ENCODE measurements at regions not wholly inside any gene's neighbourhood (a gene's known extent, or its start where the extent isn't known, plus 50 kb on each side); places are given as distances from the start of the nearest gene placed in this dataset.

DNA sequence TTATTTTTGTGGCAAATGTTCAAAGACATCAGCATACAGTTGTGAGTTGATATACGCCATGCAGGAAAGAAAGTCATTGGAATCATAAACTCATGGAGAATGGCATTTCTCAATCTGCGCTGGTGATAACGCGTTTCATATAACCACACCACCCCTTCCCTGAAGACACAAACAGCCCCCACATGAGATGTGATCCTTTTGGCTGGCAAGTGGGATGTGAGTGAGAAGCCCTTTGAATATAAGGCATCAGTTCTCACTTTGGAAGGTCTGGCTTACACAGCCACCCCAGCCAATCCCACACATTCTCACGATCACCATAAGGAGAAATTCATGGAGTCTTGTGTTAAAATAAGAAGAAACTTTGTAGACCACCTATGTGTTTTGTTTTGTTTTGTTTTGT, 725.0 kb downstream of the PRELID2 start:
- TF ChIP-seq CTCF (IDR thresholded peaks at IDR 0.05) (no peak), ZFX (IDR thresholded peaks at IDR 0.05; ENCODE audit: borderline replicate concordance) (no peak)
- H3K27ac ChIP-seq, result no peak overlapping the region

DNA sequence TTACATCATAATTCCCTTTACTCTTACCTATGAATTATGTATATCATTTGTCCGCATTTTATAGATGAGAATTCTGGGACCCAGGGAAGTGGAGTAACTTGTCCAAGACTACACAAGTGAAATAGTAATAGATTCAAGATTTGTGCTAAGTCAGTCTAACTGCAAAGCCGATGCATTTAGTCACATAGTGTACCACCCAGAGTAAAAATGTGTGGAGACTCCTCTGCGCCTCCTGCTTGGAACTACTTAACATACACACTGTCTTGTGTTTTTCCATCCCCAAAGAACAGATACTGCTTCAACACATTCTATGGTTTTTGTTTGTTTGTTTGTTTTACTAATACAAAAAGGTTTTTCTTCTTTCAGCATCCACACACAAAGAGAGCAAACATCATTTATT, 729.8 kb downstream of the PRELID2 start:
- no peak overlapping the region for H3K27ac ChIP-seq
- no peak for TF ChIP-seq CTCF (IDR thresholded peaks at IDR 0.05)
- no peak for TF ChIP-seq ZFX (IDR thresholded peaks at IDR 0.05; ENCODE audit: borderline replicate concordance)

DNA sequence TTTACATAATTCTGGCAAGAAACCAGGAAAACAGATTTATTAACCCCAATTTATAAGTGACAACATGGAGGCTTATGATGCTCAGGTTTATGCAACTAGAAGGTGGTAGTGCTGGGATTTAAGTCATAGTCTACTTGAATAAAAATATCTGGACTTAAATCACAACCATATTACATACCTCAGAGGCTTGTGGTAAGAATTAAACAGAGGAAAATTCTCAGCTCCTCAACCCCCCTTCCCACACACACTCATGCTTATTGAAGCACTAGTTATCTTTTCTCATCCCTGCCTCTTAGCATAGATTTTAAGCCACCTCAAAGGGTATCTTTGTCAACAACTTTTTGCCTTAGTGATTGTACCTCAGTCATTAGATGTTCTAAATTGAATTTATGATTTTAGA, 731.0 kb downstream of the PRELID2 start:
- TF ChIP-seq ZFX (IDR thresholded peaks at IDR 0.05; ENCODE audit: borderline replicate concordance), result no peak
- no peak for TF ChIP-seq CTCF (IDR thresholded peaks at IDR 0.05)
- no peak overlapping the region for H3K27ac ChIP-seq

DNA sequence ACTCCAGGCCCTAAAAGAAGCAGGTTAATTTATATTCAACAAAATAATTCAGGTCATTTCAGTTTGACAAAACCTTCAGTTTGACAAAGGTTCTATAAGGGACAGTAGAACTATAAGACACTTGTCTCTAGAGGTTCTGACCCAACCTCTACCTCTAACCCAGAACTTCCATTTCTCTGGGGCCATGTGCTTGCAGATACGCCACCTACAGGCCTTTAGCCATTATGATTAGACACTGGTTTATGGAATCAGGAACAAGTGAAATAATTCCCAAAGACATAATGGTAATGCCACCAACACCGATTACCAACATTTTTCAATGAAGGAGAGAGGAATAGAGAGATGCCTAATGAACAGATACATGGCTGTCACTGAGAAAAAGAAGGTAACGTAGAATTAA, 733.9 kb downstream of the PRELID2 start:
- TF ChIP-seq ZFX (IDR thresholded peaks at IDR 0.05; ENCODE audit: borderline replicate concordance), result no peak
- peak; percentile 72 for TF ChIP-seq CTCF (IDR thresholded peaks at IDR 0.05)
- H3K27ac ChIP-seq, result no peak overlapping the region

GRCh38 chr5:145090115-145090514, 745.0 kb downstream of the PRELID2 start:
- TF ChIP-seq CTCF (IDR thresholded peaks at IDR 0.05), result no peak
- no peak for TF ChIP-seq ZFX (IDR thresholded peaks at IDR 0.05; ENCODE audit: borderline replicate concordance)
- no peak overlapping the region for H3K27ac ChIP-seq

- no peak overlapping the region for H3K27ac ChIP-seq
- TF ChIP-seq CTCF (IDR thresholded peaks at IDR 0.05) (no peak), ZFX (IDR thresholded peaks at IDR 0.05; ENCODE audit: borderline replicate concordance) (no peak)
These were observed 750.3 kb downstream of the PRELID2 start for GRCh38 chr5:145084834-145085233.

DNA sequence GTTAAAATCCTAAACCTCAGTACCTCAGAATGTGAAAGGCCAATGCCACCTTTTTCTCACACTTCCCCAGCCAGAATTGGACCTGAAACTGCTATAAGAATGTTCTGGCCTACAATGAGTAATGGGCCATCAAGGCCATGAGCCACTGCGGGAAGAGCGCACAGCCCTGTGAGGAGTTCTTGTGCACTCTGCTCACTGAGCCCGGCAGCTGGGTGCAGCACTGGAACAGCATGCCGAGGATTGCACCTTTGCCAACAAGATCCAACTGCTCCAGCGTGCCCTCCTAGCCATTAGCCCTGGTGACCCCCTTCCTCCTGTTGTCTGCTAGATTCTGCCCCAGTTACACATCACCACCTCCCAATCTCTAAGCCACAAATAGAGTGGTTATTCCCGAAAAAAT, 758.1 kb downstream of the PRELID2 start:
- no peak overlapping the region for H3K27ac ChIP-seq
- no peak for TF ChIP-seq CTCF (IDR thresholded peaks at IDR 0.05)
- TF ChIP-seq ZFX (IDR thresholded peaks at IDR 0.05; ENCODE audit: borderline replicate concordance), result no peak

All from 22Rv1 (cell line).